ENCODE measurements at regions not wholly inside any gene's neighbourhood (a gene's known extent, or its start where the extent isn't known, plus 50 kb on each side); places are given as distances from the start of the nearest gene placed in this dataset.

- Histone ChIP-seq H3K9me3 (no peaks in the 10 kb centered on the region), H3K27ac (no peak overlapping the region), H3K27me3 (no peaks in the 10 kb centered on the region), H3K36me3 (no peaks in the 10 kb centered on the region), H3K4me1 (no peaks in the 10 kb centered on the region), H3K4me3 (no peak overlapping the region)
- TF ChIP-seq CTCF (IDR thresholded peaks at IDR 0.05) (no peak), POLR2A (IDR thresholded peaks at IDR 0.05) (no peak)
- DNase-seq: no peak
These were observed 272.9 kb downstream of the KLHL13 start for GRCh38 chrX:117843749-117844148.

GRCh38 chrX:117840645-117841044 lies 276.0 kb downstream of the KLHL13 start:
- Histone ChIP-seq H3K4me1 (no peaks in the 10 kb centered on the region), H3K36me3 (no peaks in the 10 kb centered on the region), H3K27ac (no peak overlapping the region), H3K9me3 (no peaks in the 10 kb centered on the region), H3K27me3 (no peaks in the 10 kb centered on the region), H3K4me3 (no peak overlapping the region)
- no peak for DNase-seq
- TF ChIP-seq POLR2A (IDR thresholded peaks at IDR 0.05): no peak
- no peak for TF ChIP-seq CTCF (IDR thresholded peaks at IDR 0.05)

GRCh38 chrX:117839544-117839943 lies 277.1 kb downstream of the KLHL13 start:
- H3K36me3 ChIP-seq: no peaks in the 10 kb centered on the region
- no peak overlapping the region for H3K27ac ChIP-seq
- no peaks in the 10 kb centered on the region for H3K27me3 ChIP-seq
- H3K4me1 ChIP-seq: no peaks in the 10 kb centered on the region
- TF ChIP-seq POLR2A (IDR thresholded peaks at IDR 0.05): no peak
- TF ChIP-seq CTCF (IDR thresholded peaks at IDR 0.05): no peak
- no peak overlapping the region for H3K4me3 ChIP-seq
- no peaks in the 10 kb centered on the region for H3K9me3 ChIP-seq
- no peak for DNase-seq

- Histone ChIP-seq H3K9me3 (no peaks in the 10 kb centered on the region), H3K27ac (no peak overlapping the region), H3K4me3 (no peak overlapping the region), H3K27me3 (no peaks in the 10 kb centered on the region), H3K4me1 (no peaks in the 10 kb centered on the region), H3K36me3 (no peaks in the 10 kb centered on the region)
- TF ChIP-seq CTCF (IDR thresholded peaks at IDR 0.05) (no peak), POLR2A (IDR thresholded peaks at IDR 0.05) (no peak)
- no peak for DNase-seq
These were observed 277.9 kb downstream of the KLHL13 start for GRCh38 chrX:117838581-117839331.

GRCh38 chrX:117835034-117835433 lies 281.6 kb downstream of the KLHL13 start:
- H3K4me1 ChIP-seq: no peaks in the 10 kb centered on the region
- no peak for DNase-seq
- H3K36me3 ChIP-seq: no peaks in the 10 kb centered on the region
- H3K27me3 ChIP-seq: no peaks in the 10 kb centered on the region
- no peak overlapping the region for H3K27ac ChIP-seq
- TF ChIP-seq POLR2A (IDR thresholded peaks at IDR 0.05) (no peak), CTCF (IDR thresholded peaks at IDR 0.05) (no peak)
- no peaks in the 10 kb centered on the region for H3K9me3 ChIP-seq
- no peak overlapping the region for H3K4me3 ChIP-seq
